RWPE2 (cell line): ENCODE measurements at regions not wholly inside any gene's neighbourhood (a gene's known extent, or its start where the extent isn't known, plus 50 kb on each side); places are given as distances from the start of the nearest gene placed in this dataset.

Source experiments
- ATAC-seq: fragments of 200-7000 bp; cut with Tn5 transposase; 3 replicates; pipeline ENCODE4 v1.9.1; 2021; ENCODE audit warnings: low read depth
- DNase-seq: peaks from one replicate; pipeline ENCODE4 v3.0.0-alpha.2; 2020; ENCODE audit warnings: low spot score
- H3K27ac ChIP-seq: fragments of 450-650 bp; 2 replicates; pipeline ENCODE4 v1.5.1; 2017; ENCODE audit warnings: mild to moderate bottlenecking; ENCODE audit not compliant: poor library complexity, severe bottlenecking
- H3K27me3 ChIP-seq: fragments of 250-450 bp; sonication (Bioruptor Pico); 2 replicates; pipeline ENCODE4 v1.5.1; 2021; ENCODE audit warnings: mild to moderate bottlenecking, moderate library complexity; ENCODE audit not compliant: insufficient read depth, poor library complexity, severe bottlenecking
- H3K36me3 ChIP-seq: fragments of 250-450 bp; sonication (Bioruptor Pico); 2 replicates; pipeline ENCODE4 v1.5.1; 2020; ENCODE audit warnings: low read depth, mild to moderate bottlenecking, moderate library complexity
- H3K4me1 ChIP-seq: fragments of 250-450 bp; sonication (Bioruptor Pico); 2 replicates; pipeline ENCODE4 v1.5.1; 2021; ENCODE audit warnings: mild to moderate bottlenecking, moderate library complexity; ENCODE audit not compliant: insufficient read depth, poor library complexity, severe bottlenecking
- H3K4me3 ChIP-seq: fragments of 250-450 bp; sonication (Bioruptor Pico); 2 replicates; pipeline ENCODE4 v1.5.1; 2021; ENCODE audit warnings: mild to moderate bottlenecking, moderate library complexity; ENCODE audit not compliant: severe bottlenecking
- H3K9me3 ChIP-seq: fragments of 250-450 bp; sonication (Bioruptor Pico); 2 replicates; pipeline ENCODE4 v1.5.1; 2021; ENCODE audit warnings: mild to moderate bottlenecking, moderate library complexity; ENCODE audit not compliant: severe bottlenecking
- CTCF ChIP-seq: fragments of 450-650 bp; IDR thresholded peaks from one replicate; pipeline ENCODE4 v1.5.1; 2017; ENCODE audit warnings: mild to moderate bottlenecking, moderate library complexity; ENCODE audit not compliant: poor library complexity, severe bottlenecking

DNA sequence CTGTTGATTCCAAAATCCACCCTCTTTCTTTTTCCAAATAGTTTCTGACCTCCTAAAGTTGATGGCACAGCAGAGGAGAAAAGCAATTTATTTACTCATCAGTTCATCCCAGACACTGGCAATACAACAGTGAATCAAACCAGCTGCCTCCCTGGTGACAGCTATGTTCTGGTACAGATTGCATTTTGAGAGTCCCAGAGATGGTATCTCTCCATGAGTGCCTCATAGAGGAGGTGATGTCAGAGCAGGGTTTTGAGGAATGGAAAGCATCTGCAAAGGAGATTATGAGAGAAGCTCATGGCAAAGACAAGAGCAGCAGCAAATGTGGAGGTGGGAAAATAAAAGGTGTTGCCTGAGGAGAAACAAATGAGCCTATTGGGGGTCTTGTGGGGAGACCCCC lies 377.2 kb downstream of the MN1 start:
- no peak overlapping the region for H3K27ac ChIP-seq
- H3K27me3 ChIP-seq, result no peaks in the 10 kb centered on the region
- no peaks in the 10 kb centered on the region for H3K9me3 ChIP-seq
- no peak for ATAC-seq
- TF ChIP-seq CTCF, result no peak
- no peak overlapping the region for H3K4me3 ChIP-seq
- peaks cover 19% of the 10 kb centered on the region for H3K4me1 ChIP-seq
- H3K36me3 ChIP-seq, result no peaks in the 10 kb centered on the region
- DNase-seq, result no peak

- Histone ChIP-seq H3K27me3 (no peaks in the 10 kb centered on the region), H3K36me3 (no peaks in the 10 kb centered on the region), H3K4me1 (no peaks in the 10 kb centered on the region), H3K27ac (no peak overlapping the region), H3K9me3 (no peaks in the 10 kb centered on the region), H3K4me3 (no peak overlapping the region)
- no peak for TF ChIP-seq CTCF
- ATAC-seq, result no peak
- DNase-seq, result no peak
Observed at GRCh38 chr22:27429476-27429875, 372.1 kb downstream of the MN1 start.

DNA sequence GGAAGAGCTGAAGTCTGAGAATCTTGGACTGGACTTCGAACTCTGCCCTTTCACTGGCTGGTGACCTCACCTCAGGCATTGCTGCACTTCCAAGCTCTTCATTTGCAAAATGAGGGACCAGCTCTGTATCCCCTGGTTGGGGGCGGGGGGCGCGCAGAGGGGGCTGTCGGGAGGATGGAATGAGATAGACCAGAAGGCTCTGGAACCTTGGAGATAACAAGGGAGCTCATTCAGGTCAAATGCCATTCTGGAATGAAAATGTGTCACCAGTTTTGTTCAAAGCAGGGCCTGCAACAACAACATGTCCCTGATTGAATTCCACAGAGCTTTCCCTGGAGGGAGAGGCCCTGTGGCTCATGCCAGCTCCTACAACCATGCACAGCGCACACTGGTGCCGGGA lies 370.5 kb downstream of the MN1 start:
- DNase-seq, result no peak
- Histone ChIP-seq H3K4me3 (no peak overlapping the region), H3K4me1 (no peaks in the 10 kb centered on the region), H3K36me3 (no peaks in the 10 kb centered on the region), H3K27ac (no peak overlapping the region), H3K9me3 (no peaks in the 10 kb centered on the region), H3K27me3 (no peaks in the 10 kb centered on the region)
- ATAC-seq, result no peak
- TF ChIP-seq CTCF, result no peak

DNA sequence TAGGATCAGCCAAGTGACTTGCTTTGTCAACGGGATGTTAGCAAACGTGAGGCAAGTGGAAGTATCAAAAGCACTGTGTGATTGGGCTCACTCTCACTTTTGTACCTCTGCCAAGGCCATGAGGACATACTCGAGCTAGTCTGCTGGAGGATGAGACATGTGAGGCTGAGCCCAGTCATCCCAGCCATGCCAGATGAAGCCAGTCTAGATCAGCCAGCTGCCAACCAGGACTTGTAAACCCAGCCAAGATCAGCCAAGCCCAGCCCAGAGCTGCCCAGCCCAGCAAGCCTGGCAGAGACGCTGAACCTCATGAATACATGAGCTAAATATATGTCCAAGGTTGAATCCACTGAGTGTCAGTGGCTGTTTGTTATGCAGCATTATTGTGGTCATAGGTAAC lies 369.7 kb downstream of the MN1 start:
- H3K27me3 ChIP-seq, result no peaks in the 10 kb centered on the region
- no peak for ATAC-seq
- TF ChIP-seq CTCF, result no peak
- no peaks in the 10 kb centered on the region for H3K36me3 ChIP-seq
- no peak overlapping the region for H3K4me3 ChIP-seq
- no peaks in the 10 kb centered on the region for H3K4me1 ChIP-seq
- H3K9me3 ChIP-seq, result no peaks in the 10 kb centered on the region
- no peak overlapping the region for H3K27ac ChIP-seq
- DNase-seq, result no peak

DNA sequence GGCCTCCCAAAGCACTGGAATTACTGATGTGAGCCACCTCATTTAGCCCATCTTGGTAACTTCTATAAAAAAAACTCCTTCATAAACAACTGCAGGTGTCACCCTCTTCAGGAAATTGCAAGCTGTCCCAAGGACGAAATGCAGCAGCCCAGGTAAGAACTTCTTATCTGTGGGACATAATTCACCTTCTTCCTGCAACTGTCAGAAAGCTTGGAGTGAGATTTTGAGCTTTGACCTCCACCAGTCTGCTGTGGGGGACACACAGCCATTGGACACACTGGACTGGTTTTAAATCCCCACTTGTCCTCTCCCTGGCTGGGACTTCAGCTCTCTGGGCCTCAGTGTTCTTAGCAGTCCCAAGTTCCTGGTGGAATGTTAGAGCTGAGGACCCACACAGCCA lies 368.5 kb downstream of the MN1 start:
- no peak for DNase-seq
- no peak for TF ChIP-seq CTCF
- no peaks in the 10 kb centered on the region for H3K27me3 ChIP-seq
- H3K4me1 ChIP-seq, result peaks cover 1% of the 10 kb centered on the region
- H3K4me3 ChIP-seq, result no peak overlapping the region
- no peaks in the 10 kb centered on the region for H3K9me3 ChIP-seq
- H3K36me3 ChIP-seq, result no peaks in the 10 kb centered on the region
- no peak for ATAC-seq
- no peak overlapping the region for H3K27ac ChIP-seq
